ENCODE measurements at regions not wholly inside any gene's neighbourhood (a gene's known extent, or its start where the extent isn't known, plus 50 kb on each side); places are given as distances from the start of the nearest gene placed in this dataset.
A peak's percentile ranks its signal among the peaks of the same experiment; 100 is the strongest.

GRCh38 chr2:120565095-120565460 lies 170.6 kb upstream of the GLI2 start (continued):
- 0 out of 2 replicates have a peak, but pooled peaks have one; percentile 2 for TF ChIP-seq SNAPC4 (CRISPR knock-in tag; IDR thresholded peaks at IDR 0.05)
- TF ChIP-seq ATF7 (IDR thresholded peaks at IDR 0.05) = no peak
- TF ChIP-seq ATF7 (CRISPR knock-in tag; IDR thresholded peaks at IDR 0.05) = 0 out of 2 replicates have a peak, but pooled peaks have one; percentile 1
- TF ChIP-seq SALL2 (CRISPR knock-in tag; IDR thresholded peaks at IDR 0.05) = no peak
- TF ChIP-seq ISL2 (CRISPR knock-in tag; IDR thresholded peaks at IDR 0.05) = no peak
- no peak for TF ChIP-seq PATZ1 (CRISPR knock-in tag; IDR thresholded peaks at IDR 0.05)

- BruUV-seq (replicated peaks) = no TSS peak
- CTCF ChIA-PET (ENCODE audit: low intra/inter-chr PET ratio, low total read pairs) = no interaction called here
- TF ChIP-seq ETV5 (CRISPR knock-in tag; IDR thresholded peaks at IDR 0.05; ENCODE audit: borderline replicate concordance) = no peak
- TF ChIP-seq FOXA1 (IDR thresholded peaks at IDR 0.05) = no peak
- TF ChIP-seq FOXA1 (CRISPR knock-in tag; IDR thresholded peaks at IDR 0.05) = 0 out of 2 replicates have a peak, but pooled peaks have one; percentile 20
- TF ChIP-seq SOX6 (IDR thresholded peaks at IDR 0.05) = no peak
- TF ChIP-seq SOX6 (CRISPR knock-in tag; IDR thresholded peaks at IDR 0.05) = peak; percentile 57
- peak; percentile 68; the same call in 1 of the 2 replicates for TF ChIP-seq HNRNPL (IDR thresholded peaks at IDR 0.05; ENCODE audit: low read depth, low read length)
- no peak for TF ChIP-seq ZFY (CRISPR knock-in tag; IDR thresholded peaks at IDR 0.05)
- no peak for TF ChIP-seq ZNF280D (CRISPR knock-in tag; IDR thresholded peaks at IDR 0.05)
- TF ChIP-seq KAT2B (IDR thresholded peaks at IDR 0.05; ENCODE audit: borderline replicate concordance, low read depth, low read length) = no peak
- TF ChIP-seq U2AF2 (IDR thresholded peaks at IDR 0.05; ENCODE audit: low read depth, low read length) = no peak
Measured at GRCh38 chr2:120565929-120566328, 169.7 kb upstream of the GLI2 start.

More at GRCh38 chr2:120565929-120566328, 169.7 kb upstream of the GLI2 start:
- WGBS (ENCODE audit: low lambda C conversion rate) = 4% methylated on average over 9 of the region's 9 CpGs
- H3K36me3 ChIP-seq (replicated peaks in 1 of 2; ENCODE audit: control insufficient read depth in 1 of 2, insufficient read depth in 2 of 2, low read length in 2 of 2) = no peaks in the 10 kb centered on the region
- no peak overlapping the region for H2AFZ ChIP-seq (ENCODE audit: low read length)
- in situ Hi-C loops (cut with HindIII; ENCODE audit: extremely low pct_ligation_motif_present, low pct_unique_long_range_greater_than_20kb) = no loop called here
- ATAC-seq (no peak), DNase-seq (ENCODE audit: low spot score) (peak; percentile 44), FAIRE-seq (no peak)
- no peaks in the 10 kb centered on the region for H3K79me2 ChIP-seq (ENCODE audit: insufficient read depth, low read length)
- peaks cover 6% of the 10 kb centered on the region; the same call in 1 of the 2 replicates for H4K20me1 ChIP-seq (ENCODE audit: insufficient read depth, low read length)
- peak overlapping the region; percentile 40; the same call in 1 of the 2 replicates for H3K4me2 ChIP-seq (ENCODE audit: low read depth, low read length)
- peaks cover 56% of the 10 kb centered on the region for H3K4me1 ChIP-seq (ENCODE audit: insufficient read depth, low read length)
- intact Hi-C loops (cut with micrococcal nuclease; ENCODE audit: unreplicated experiment) = loop anchor here (10.0 kb wide), 1 partner anchor 311 kb away; the partner anchor contains the start of gene RALB
- no peaks in the 10 kb centered on the region for H3K9me3 ChIP-seq (ENCODE audit: low read length)
- H3K27ac ChIP-seq (ENCODE audit: extremely low read length, insufficient read depth, low read length) = no peak overlapping the region
- POLR2A ChIA-PET = no interaction called here
- no peak overlapping the region for H3K9ac ChIP-seq (ENCODE audit: insufficient read depth, low read depth, low read length)
- H3K27me3 ChIP-seq (ENCODE audit: control insufficient read depth in 1 of 2, insufficient read depth in 2 of 2, low read length in 2 of 2) = peaks cover 39 to 88% of the 10 kb centered on the region in 2 experiments
- no peak overlapping the region for H3K4me3 ChIP-seq (replicated peaks in 1 of 3; ENCODE audit: insufficient read depth in 1 of 3, low read depth in 2 of 3, low read length in 3 of 3)
